ENCODE measurements at regions not wholly inside any gene's neighbourhood (a gene's known extent, or its start where the extent isn't known, plus 50 kb on each side); places are given as distances from the start of the nearest gene placed in this dataset.

DNA sequence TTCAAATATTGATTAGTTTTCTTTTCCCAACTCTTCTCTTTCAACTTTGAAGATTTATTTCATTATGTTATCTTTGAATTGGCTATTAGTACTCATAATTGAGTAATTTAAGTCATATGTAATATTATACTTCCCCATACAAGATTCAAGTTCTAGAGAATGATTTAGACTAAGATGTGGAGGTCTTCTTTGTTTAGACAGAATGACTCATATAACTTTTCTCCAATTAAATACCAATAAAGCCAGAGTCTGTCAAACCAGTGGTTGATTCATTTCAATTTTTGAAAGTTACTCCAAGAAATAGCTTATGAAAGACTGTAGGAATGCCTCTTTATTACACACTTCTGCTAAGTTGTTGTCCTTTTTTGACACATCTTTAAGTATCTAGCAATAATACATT is 115.8 kb upstream of the SLC35F3 start:
- Mint-ChIP-seq H3K27me3 (ENCODE audit: insufficient read depth) (peaks cover 3% of the 10 kb centered on the region), H3K4me3 (no peak overlapping the region), H3K4me1 (no peaks in the 10 kb centered on the region), H3K36me3 (ENCODE audit: low read depth) (no peaks in the 10 kb centered on the region), H3K27ac (no peak overlapping the region), H3K9me3 (peaks cover 7% of the 10 kb centered on the region)
- H3K9ac ChIP-seq (ENCODE audit: extremely low read depth, low read length, poor library complexity, severe bottlenecking), result no peak overlapping the region
- no peak for DNase-seq
- TF ChIP-seq, protein P1, sequence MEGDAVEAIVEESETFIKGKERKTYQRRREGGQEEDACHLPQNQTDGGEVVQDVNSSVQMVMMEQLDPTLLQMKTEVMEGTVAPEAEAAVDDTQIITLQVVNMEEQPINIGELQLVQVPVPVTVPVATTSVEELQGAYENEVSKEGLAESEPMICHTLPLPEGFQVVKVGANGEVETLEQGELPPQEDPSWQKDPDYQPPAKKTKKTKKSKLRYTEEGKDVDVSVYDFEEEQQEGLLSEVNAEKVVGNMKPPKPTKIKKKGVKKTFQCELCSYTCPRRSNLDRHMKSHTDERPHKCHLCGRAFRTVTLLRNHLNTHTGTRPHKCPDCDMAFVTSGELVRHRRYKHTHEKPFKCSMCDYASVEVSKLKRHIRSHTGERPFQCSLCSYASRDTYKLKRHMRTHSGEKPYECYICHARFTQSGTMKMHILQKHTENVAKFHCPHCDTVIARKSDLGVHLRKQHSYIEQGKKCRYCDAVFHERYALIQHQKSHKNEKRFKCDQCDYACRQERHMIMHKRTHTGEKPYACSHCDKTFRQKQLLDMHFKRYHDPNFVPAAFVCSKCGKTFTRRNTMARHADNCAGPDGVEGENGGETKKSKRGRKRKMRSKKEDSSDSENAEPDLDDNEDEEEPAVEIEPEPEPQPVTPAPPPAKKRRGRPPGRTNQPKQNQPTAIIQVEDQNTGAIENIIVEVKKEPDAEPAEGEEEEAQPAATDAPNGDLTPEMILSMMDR (conservative IDR thresholded peaks at IDR 0.05), result no peak
- peaks cover 4% of the 10 kb centered on the region for H3K9me3 ChIP-seq (ENCODE audit: control insufficient read depth, low read length)
- no peaks in the 10 kb centered on the region for H3K36me3 ChIP-seq (ENCODE audit: control insufficient read depth, insufficient read depth, low read length)
- H3K27ac ChIP-seq (ENCODE audit: low read depth, low read length), result no peak overlapping the region
- no peak overlapping the region for H3K4me3 ChIP-seq (ENCODE audit: low read length)
- no peaks in the 10 kb centered on the region for H3K27me3 ChIP-seq (ENCODE audit: control insufficient read depth, insufficient read depth, low read length, poor library complexity, severe bottlenecking)
- no peaks in the 10 kb centered on the region for H3K4me1 ChIP-seq (ENCODE audit: control insufficient read depth, insufficient read depth, low read length)

DNA sequence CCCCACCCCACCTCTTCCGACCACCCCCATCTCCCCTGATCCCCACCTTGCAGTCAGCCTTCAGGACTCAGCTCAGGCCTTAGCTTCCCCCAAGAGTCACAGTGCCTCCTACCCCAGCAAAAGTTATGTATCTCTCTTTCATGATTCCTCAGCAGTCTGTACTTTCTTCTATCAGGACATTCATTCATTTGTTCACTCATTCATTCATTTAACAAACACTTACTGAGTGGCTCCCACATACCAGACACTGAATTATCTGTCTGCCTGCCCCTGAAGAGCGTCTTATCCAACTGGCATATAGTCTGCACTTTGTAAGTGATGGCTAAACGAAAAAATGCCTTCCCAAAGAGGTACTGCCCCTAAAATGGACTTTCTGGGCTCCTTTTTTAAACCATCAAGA is 114.4 kb upstream of the SLC35F3 start:
- DNase-seq, result no peak
- no peak overlapping the region for H3K4me3 Mint-ChIP-seq
- peaks cover 21% of the 10 kb centered on the region for H3K9me3 Mint-ChIP-seq
- Histone ChIP-seq H3K4me1 (ENCODE audit: control insufficient read depth, insufficient read depth, low read length) (no peaks in the 10 kb centered on the region), H3K9ac (ENCODE audit: extremely low read depth, low read length, poor library complexity, severe bottlenecking) (no peak overlapping the region), H3K27ac (ENCODE audit: low read depth, low read length) (no peak overlapping the region), H3K27me3 (ENCODE audit: control insufficient read depth, insufficient read depth, low read length, poor library complexity, severe bottlenecking) (no peaks in the 10 kb centered on the region), H3K36me3 (ENCODE audit: control insufficient read depth, insufficient read depth, low read length) (no peaks in the 10 kb centered on the region), H3K9me3 (ENCODE audit: control insufficient read depth, low read length) (peaks cover 19% of the 10 kb centered on the region), H3K4me3 (ENCODE audit: low read length) (no peak overlapping the region)
- H3K27me3 Mint-ChIP-seq (ENCODE audit: insufficient read depth), result peaks cover 3% of the 10 kb centered on the region
- peaks cover 3% of the 10 kb centered on the region for H3K36me3 Mint-ChIP-seq (ENCODE audit: low read depth)
- TF ChIP-seq, protein P1 (conservative IDR thresholded peaks at IDR 0.05), result no peak
- no peaks in the 10 kb centered on the region for H3K4me1 Mint-ChIP-seq
- 83 to 88% methylated on average over 2 to 3 of the region's 3 CpGs for WGBS, 2 experiments (ENCODE audit: insufficient coverage in 1 of 2, insufficient read length in 1 of 2)
- no peak overlapping the region for H3K27ac Mint-ChIP-seq

DNA sequence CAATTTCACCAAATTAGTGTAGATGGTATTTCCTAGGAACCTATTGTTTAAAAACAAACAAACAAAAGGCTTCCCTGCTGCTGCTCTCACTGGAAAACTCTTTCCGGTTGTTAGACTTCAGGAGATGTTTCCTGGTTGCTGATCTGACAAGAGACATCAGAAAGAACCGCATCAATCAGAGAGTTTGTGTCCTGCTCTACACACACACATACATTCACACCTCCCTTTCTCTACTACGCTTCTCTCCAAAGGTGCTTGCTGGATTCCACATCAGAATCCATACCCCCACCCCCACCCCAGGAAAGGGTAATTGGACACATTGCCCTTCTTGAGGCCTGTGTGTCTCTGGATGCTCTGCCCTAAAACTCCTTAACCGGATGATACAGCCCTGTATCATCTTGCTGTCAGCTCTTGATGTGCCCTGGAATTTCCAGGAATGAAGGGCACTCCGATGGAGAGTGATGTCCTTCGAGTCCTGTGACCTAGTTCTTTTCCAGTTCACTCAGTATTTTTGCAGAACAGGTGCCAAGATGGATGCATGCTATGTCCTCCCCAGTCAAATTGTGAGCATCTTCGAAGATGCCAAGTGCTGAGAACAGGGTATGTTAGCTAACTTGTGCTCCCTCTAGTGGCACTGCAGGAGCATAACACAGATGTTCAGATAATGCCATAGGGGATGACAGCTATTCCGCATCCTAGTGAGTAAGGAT is 113.7 kb upstream of the SLC35F3 start:
- Mint-ChIP-seq H3K9me3 (peaks cover 23% of the 10 kb centered on the region), H3K4me3 (no peak overlapping the region), H3K27ac (no peak overlapping the region), H3K36me3 (ENCODE audit: low read depth) (peaks cover 3% of the 10 kb centered on the region), H3K27me3 (ENCODE audit: insufficient read depth) (peaks cover 3% of the 10 kb centered on the region), H3K4me1 (no peaks in the 10 kb centered on the region)
- H3K27me3 ChIP-seq (ENCODE audit: control insufficient read depth, insufficient read depth, low read length, poor library complexity, severe bottlenecking), result no peaks in the 10 kb centered on the region
- no peak overlapping the region for H3K9ac ChIP-seq (ENCODE audit: extremely low read depth, low read length, poor library complexity, severe bottlenecking)
- DNase-seq, result peak; percentile 55
- no peak overlapping the region for H3K4me3 ChIP-seq (ENCODE audit: low read length)
- no peaks in the 10 kb centered on the region for H3K36me3 ChIP-seq (ENCODE audit: control insufficient read depth, insufficient read depth, low read length)
- 60 to 64% methylated on average over 7 to 8 of the region's 8 CpGs for WGBS, 2 experiments (ENCODE audit: insufficient coverage in 1 of 2, insufficient read length in 1 of 2)
- no peak overlapping the region for H3K27ac ChIP-seq (ENCODE audit: low read depth, low read length)
- H3K9me3 ChIP-seq (ENCODE audit: control insufficient read depth, low read length), result peaks cover 22% of the 10 kb centered on the region
- TF ChIP-seq, protein P1 (conservative IDR thresholded peaks at IDR 0.05), result peak; percentile 95
- no peaks in the 10 kb centered on the region for H3K4me1 ChIP-seq (ENCODE audit: control insufficient read depth, insufficient read depth, low read length)

All from endodermal cell (in vitro differentiated cells).